ENCODE measurements at regions not wholly inside any gene's neighbourhood (a gene's known extent, or its start where the extent isn't known, plus 50 kb on each side); places are given as distances from the start of the nearest gene placed in this dataset.

GRCh38 chr10:124306520-124306919 lies 112.2 kb downstream of the OAT start:
- no peak for DNase-seq (ENCODE audit: low spot score)
- in situ Hi-C loops (cut with MboI; ENCODE audit: low sequenced_read_pairs, unreplicated experiment): no loop called here
- TF ChIP-seq, protein P1, sequence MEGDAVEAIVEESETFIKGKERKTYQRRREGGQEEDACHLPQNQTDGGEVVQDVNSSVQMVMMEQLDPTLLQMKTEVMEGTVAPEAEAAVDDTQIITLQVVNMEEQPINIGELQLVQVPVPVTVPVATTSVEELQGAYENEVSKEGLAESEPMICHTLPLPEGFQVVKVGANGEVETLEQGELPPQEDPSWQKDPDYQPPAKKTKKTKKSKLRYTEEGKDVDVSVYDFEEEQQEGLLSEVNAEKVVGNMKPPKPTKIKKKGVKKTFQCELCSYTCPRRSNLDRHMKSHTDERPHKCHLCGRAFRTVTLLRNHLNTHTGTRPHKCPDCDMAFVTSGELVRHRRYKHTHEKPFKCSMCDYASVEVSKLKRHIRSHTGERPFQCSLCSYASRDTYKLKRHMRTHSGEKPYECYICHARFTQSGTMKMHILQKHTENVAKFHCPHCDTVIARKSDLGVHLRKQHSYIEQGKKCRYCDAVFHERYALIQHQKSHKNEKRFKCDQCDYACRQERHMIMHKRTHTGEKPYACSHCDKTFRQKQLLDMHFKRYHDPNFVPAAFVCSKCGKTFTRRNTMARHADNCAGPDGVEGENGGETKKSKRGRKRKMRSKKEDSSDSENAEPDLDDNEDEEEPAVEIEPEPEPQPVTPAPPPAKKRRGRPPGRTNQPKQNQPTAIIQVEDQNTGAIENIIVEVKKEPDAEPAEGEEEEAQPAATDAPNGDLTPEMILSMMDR (IDR thresholded peaks at IDR 0.05; ENCODE audit: borderline replicate concordance, control extremely low read depth, extremely low read depth, insufficient read depth, missing control alignments): no peak

DNA sequence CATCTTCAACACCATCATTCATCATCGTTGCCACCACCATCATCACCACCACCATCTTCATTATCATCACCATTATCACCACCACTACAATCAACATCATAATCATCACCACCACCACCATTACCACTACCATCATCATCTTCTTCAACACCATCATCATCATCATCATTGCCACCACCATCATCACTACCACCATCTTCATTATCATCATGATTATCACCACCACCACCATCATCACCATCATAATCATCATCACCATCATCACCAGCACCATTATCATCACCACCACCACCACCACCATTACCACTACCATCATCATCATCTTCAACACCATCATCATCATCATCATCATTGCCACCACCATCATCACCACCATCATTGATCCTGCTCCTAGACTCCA lies 112.7 kb downstream of the OAT start:
- TF ChIP-seq, protein P1 (IDR thresholded peaks at IDR 0.05; ENCODE audit: borderline replicate concordance, control extremely low read depth, extremely low read depth, insufficient read depth, missing control alignments): no peak

GRCh38 chr10:124305131-124305530 lies 113.6 kb downstream of the OAT start:
- TF ChIP-seq, protein P1 (IDR thresholded peaks at IDR 0.05; ENCODE audit: borderline replicate concordance, control extremely low read depth, extremely low read depth, insufficient read depth, missing control alignments): no peak
- no peak for DNase-seq (ENCODE audit: low spot score)

More for the DNA sequence above, 112.7 kb downstream of the OAT start:
- in situ Hi-C loops (cut with MboI; ENCODE audit: low sequenced_read_pairs, unreplicated experiment): no loop called here
- DNase-seq (ENCODE audit: low spot score): no peak

DNA sequence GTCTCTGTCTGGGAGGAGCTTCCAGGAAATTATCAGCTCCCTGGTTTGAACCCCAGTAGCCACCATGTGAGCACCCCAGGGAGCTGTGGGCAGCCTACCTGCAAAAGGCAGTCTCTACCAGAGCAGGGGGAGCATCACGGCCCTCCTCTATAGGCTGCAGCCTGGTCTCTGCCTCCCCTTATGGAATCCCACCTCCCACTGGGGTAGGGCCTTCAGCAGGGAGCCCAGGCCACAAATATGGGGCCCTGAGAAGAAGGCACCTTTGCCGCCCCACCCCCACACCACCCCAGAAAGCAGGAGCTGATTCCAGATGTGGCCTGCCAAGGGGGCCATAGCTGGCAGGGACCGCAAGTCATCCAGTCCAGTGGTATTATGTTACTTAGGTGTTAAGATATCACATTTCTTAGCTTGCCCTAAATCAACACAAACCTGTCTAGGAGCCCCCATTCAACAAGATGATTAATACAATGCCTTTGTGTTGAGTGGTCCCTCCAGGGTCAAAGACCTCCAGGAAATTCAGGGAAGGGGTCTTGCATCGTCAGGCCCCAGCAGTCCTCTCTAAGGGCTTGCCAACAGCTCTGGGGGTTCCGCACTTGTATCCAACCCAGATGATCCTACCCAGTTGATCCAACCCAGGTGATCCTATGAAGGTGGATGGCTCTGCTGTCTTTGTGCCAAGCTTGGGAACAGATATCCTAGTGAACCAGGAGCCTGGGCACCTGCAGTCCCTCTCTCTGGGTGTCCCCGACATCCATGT lies 114.9 kb downstream of the OAT start:
- in situ Hi-C loops (cut with MboI; ENCODE audit: low sequenced_read_pairs, unreplicated experiment): no loop called here
- TF ChIP-seq, protein P1 (IDR thresholded peaks at IDR 0.05; ENCODE audit: borderline replicate concordance, control extremely low read depth, extremely low read depth, insufficient read depth, missing control alignments): no peak
- DNase-seq (ENCODE audit: low spot score): no peak

More at GRCh38 chr10:124305131-124305530, 113.6 kb downstream of the OAT start:
- in situ Hi-C loops (cut with MboI; ENCODE audit: low sequenced_read_pairs, unreplicated experiment): no loop called here

DNA sequence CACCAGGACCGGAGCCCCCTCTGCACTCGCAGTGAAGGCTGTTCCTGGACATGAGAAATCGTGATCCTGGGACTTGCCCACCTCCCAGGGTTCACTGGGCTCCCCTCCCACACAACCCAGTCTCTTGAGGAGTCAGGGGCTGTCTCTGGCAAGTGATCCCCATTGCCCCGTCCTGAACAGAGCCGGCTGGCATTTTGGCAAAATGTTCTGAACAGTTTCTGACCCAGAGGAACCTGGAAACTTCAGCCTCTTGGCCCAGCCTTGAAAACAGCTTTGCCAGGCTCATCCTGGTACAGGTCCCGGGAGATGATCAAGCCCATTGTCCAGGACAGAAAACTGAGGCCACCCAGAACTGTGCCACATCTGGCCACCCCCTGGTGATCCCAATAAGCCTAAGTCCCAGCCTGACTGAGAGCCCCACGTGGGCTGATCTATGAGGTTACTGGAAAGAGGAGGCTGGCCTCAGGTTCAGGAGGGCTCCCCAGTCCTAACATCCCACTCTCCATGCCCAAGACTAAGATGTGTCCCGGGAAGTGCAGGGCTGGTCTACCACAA lies 115.7 kb downstream of the OAT start:
- no peak for DNase-seq (ENCODE audit: low spot score)
- in situ Hi-C loops (cut with MboI; ENCODE audit: low sequenced_read_pairs, unreplicated experiment): no loop called here
- TF ChIP-seq, protein P1 (IDR thresholded peaks at IDR 0.05; ENCODE audit: borderline replicate concordance, control extremely low read depth, extremely low read depth, insufficient read depth, missing control alignments): no peak

GRCh38 chr10:124301736-124302135 lies 117.0 kb downstream of the OAT start:
- DNase-seq (ENCODE audit: low spot score): no peak
- in situ Hi-C loops (cut with MboI; ENCODE audit: low sequenced_read_pairs, unreplicated experiment): no loop called here

More at GRCh38 chr10:124301736-124302135, 117.0 kb downstream of the OAT start:
- TF ChIP-seq, protein P1 (IDR thresholded peaks at IDR 0.05; ENCODE audit: borderline replicate concordance, control extremely low read depth, extremely low read depth, insufficient read depth, missing control alignments): no peak

Measured in GM13976 (cell line).